Activated CD4-positive, CD25-positive, alpha-beta regulatory T cell treated with anti-CD3 and anti-CD28 coated beads, Interleukin-2, amount 50 U/mL, for 24 hours (primary cell): ENCODE measurements at regions not wholly inside any gene's neighbourhood (a gene's known extent, or its start where the extent isn't known, plus 50 kb on each side); places are given as distances from the start of the nearest gene placed in this dataset.

Source experiments
- ATAC-seq, 2 donors: fragments of 150-1000 bp; cut with Tn5 transposase; one replicate each; pipeline ENCODE4 v1.10.0; 2021; ENCODE audit warnings: mild to moderate bottlenecking in 1 of 2, moderate library complexity in 1 of 2

DNA sequence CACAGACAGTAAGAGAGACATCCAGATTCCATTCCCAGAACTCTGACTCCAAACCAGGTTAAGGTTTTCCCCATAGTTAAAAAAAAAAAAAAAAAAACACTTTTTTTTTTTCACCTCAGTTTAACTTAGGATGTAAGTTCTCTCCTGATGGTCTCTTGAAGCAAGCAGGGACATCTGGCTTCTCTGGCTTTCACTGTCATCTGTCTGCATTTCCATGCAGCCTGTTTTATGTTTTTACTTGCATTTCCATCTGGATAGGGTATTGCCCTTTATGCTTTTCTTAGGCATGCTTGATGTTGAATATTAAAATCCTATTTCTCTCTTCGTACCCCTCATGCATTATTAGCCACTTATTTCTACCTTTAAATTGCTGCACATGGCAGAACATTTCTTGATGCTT is 135.3 kb upstream of the WWC1 start:
- ATAC-seq: no peak

DNA sequence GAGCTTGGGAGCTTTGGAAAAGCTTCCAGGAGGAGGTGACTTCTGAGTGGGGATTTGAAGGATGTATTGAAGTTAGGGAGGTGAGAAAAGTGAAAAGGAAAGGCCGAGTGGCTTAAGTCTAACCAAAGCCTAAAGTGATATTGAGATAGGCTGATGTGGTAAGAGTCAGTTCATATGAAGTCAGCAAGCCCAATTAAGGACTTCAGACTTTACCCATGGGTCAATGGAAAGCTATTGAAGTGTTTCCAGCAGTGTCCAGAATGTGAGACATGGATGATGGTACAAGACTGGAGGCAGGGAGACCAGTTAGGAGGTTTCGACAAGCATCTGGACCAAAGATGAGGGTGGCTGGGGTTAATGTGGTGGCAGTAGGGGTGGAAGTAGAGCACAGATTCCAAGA is 134.3 kb upstream of the WWC1 start:
- ATAC-seq: no peak

DNA sequence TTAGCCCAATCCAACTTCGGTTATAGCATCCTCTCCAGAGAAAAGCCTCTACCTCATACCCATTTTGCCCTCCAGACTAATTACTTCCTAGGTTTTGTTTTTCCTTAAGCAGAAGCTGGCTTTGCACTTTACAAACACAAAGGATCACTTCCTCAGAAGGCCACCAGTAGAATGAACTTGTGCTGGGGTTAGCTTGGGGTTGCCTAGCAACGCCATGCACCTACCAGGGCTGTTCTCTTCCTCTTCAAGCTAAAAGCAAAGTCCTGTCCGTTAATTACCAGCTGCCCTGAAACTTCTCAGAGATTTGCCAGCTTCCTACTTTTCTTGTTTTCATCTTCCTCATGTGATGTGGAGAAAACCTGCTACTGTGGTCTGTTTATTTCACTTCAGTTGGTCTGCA is 132.0 kb upstream of the WWC1 start:
- ATAC-seq: no peak

DNA sequence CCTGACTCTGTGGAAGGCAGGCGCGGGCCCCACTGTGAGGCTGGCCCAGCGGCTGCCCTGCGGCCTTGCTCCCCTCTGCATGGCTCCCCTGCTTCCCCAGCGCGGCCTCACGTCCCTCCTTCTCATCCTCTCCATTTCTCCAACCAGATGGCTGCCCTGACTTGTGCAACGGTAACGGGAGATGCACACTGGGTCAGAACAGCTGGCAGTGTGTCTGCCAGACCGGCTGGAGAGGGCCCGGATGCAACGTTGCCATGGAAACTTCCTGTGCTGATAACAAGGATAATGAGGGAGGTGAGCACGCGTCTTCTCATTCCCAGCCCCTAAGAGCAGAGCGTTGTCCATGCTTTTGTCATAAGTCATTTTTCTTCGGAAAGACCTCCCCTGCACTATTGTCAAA is 129.0 kb upstream of the WWC1 start:
- ATAC-seq: no peak

DNA sequence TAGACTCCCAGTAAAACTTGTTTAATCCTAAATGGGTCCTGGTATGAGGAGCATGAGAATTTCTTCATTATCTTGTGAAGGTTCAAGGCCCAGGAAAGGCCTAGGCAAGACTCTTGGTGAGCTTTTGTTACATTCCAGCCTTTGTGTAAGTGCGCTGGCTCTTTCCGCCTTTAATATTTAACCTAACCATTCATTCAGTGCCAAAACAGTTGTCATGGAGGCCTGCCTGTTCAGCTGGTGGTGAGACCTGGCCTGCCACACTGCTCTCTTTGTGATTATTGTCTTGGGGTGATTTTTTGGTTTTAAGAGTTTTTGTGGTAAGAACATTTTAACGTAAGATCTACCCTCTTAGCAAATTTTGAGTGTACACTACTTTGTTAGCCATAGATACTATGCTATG is 127.5 kb upstream of the WWC1 start:
- ATAC-seq: no peak

DNA sequence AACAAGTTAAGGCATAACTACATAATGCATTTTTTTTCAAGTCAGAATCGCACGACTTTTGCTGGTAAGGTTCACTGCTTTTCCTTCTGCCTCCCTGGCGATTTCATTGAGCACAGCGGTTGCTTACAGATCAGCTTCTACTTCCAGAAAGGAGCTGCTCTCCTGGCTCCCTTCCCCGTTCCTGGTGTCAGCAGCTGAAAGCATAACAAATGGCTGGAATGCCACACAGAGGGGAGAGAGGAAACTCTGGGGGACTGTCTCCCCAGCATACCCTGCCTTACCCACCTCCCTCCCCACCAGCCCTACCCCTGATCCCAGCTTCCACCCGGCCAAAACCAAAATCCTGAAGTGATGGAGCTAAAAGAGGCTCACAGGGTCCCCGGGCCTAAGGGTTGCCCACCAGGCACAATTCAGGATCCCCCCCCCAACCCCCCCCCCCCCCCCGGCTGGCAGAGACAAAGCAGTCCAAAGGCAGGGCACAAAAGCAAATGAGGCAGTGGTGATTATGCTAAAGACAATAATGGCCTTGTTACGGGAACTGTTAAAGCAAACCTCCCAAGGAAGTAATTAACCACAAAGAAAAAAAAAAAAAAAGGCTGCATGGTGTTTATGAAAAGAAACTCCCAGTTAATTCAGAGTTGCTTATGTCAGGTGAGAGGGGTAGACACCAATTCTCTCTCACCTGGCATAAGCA is 126.1 kb upstream of the WWC1 start:
- ATAC-seq: no peak

DNA sequence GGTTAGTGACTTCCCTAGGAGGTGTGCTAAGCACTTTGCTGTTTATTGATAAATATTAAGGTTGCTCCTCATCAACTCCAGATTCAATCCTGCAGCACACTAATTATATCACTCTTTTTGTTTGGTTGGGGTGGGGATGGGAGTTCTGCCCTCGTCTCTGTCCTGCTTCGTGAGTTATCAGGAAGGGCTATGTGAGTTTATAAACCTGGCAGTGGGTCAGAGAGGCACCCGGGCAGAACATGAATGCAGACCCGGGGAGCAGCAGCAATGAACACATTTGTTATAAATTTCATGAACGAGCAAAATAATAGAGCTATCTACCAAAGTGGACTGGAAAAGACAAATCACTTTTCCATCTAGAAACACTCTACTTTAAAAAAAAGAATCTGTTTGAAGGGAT is 125.5 kb upstream of the WWC1 start:
- no peak for ATAC-seq

DNA sequence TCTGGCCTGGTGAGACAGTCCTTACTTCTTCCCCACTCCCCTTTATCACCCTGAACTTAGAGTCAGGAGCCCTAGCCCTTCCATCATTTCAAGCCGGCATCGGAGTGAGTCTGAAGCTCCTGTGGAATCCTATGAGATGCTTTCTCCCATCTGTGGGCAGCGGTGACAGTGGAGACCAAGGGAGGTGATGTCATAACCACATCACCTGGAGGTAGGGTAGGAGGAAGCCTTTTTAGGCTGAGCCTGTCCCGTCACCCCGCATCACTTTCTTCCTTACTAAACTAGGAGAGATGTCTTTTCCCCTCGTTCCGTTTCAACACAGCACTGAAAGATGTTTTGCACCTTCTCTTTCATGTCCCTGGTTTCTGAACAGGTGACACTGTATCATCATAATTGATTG is 124.1 kb upstream of the WWC1 start:
- no peak for ATAC-seq

DNA sequence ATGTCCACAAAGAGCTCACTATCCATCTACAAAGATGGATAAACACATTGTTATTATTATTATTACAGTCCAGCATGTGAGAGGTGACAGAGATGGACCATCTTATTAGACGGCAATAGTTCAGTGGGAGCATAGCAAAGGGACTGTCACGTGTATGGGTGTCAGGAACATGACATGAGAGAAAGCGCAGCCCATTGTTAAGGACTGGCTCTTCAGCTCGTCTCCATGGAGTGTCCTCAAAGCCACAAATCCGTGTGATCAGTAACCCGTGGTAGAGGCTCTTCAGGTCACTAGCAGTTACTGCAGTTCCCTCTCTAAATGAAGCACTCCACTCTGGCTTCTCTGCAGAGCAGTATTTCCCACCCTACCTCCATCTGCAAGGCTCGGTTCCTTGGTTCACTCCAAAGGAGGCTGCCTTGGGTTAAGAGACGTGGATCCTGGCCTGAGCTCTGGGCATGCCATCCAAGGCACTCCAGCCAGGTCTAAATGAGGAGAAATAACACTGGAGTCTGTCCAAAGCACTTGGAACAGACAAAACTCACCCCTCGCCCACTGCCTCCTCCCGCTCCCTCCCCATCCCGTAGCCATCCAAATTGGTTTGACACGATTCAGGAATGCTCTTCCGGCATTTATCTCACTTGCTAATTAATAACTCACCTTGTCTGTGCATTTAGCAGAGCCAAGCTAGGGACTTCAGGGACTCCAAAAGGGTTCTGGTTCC is 122.3 kb upstream of the WWC1 start:
- no peak for ATAC-seq

DNA sequence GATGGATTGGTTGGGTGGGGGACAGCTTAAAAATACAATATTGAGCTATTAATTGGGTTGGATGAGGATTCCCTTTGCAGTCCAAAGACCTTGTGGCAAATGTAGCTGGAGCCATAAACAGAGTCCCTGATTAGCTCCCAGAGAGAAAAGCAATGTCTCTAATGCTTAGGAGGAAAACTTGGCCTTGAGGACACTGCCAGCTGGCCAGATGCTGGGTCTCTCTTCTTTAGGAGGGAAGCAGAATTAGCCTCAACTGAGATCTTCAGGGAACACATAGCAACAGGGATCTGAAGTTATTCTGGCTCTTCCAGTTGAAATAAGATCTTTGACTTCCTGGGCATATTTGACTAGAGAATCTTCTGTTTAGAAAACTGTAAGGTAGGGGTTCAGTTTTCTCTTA is 121.7 kb upstream of the WWC1 start:
- no peak for ATAC-seq

DNA sequence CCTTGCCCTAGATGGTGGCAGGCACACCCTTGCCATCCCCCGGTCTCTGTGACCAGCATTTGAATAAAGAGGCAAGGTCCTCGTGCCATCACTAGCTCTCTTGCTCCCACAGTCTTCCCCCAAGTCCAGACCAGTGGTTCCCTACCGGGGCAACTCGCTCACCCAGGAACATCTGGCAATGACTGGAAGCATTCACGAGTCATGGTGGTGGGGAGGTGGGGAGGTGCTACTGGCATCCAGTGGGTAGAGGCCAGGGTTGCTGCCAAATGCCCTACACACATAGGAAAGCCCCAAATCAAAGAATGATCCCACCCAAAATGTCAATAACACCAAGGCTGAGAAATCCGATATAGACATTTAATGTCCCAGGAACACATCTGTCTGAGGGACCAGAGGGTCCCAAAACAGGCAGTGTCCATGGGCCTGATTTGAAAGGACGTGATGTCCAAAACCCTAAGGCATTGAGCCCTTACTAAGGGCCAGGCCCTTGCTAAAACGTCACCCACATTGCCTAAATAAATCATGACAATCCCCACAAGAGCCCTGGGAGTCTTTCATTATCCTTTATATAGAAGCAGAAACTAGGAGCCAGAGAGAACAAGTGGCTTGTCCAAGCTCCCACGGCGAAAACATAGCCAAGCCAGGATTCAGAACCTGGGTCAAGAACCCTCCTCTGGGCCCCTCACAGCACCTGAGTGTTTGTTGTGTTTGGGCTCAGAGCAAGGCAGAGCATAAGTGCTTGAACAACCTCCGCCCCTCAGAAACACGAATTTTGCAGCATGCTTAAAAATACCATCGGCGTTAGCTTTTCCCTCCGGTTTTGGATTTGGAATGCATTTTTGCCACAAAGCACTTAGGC is 119.3 kb upstream of the WWC1 start:
- no peak for ATAC-seq

DNA sequence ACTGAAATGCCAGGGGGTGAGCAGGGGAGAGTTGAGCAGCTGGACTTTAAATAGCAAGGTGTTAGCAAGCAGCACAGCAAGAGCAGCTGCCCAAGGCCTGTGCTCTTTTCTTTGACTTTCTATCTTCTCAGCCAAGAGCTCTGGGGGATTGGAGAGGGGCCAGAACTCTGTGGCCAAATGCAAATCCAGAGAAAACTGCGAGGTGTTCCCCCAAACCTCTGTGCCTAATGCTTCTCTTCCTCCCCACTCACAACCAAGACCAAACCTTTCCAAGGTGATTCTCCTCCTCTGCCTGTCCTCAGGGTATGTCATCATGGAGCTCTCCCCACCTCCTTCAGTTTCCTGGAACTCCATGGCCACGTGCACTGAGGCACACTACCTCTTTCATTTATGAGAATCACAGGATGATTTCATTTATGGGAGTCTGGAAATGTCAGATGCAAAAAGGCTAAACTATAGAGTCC is 118.7 kb upstream of the WWC1 start:
- no peak for ATAC-seq

DNA sequence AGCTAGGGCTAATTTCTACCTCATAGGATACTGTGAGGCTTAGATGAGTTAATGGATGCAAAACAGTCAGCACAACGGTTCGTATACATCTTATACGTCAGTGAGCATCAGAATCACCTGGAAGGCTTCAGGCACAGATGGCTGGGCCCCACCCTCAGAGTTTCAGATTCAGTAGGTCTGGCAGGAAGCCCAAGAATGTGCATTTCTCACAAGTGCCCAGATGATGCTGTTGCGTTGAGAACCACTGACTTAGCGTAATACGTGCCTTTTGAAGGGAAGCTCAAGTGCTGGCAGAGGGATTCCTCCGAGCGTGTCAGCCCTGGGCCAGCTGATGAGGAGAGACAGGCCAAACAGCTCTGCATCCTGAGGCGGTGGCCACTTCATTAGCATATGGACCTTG is 117.1 kb upstream of the WWC1 start:
- ATAC-seq: no peak

DNA sequence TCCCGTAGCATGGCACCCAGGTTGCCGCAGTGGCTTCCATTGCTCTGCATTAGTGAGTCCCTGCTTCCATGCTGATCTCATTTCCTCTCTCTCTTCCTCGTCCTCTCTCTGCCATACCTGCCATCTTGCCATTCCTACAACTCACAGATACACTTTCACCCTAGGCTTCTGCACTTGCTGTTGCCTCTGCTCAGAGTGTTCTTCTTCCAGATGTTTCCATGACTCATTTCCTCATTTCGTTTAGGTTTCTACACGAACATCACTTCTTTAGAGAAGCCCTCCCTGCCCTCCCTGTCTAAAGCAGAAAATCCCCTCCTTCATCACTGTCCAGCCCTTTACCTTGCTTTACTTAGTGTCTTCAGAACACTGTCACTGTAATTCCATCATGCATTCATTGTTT is 115.2 kb upstream of the WWC1 start:
- ATAC-seq: no peak

DNA sequence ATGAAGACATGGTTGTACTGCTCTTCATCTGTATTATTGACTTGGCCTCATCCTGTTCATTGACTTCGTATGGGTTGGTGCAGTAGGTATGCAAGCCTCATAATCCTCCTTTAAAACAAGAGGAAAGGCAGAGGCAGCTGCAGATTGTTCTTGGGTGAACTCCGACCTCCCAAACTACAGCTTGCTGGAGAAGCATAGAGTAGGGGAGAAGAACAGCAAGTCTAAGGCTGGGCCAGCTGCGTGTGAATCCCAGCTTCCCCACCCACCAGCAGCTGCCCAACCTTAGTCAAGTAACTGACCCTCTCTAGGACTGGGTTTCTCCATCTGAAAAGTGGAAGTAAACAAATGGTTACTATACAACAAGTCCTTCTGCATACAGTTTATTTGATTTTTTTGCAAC is 114.5 kb upstream of the WWC1 start:
- ATAC-seq: no peak

DNA sequence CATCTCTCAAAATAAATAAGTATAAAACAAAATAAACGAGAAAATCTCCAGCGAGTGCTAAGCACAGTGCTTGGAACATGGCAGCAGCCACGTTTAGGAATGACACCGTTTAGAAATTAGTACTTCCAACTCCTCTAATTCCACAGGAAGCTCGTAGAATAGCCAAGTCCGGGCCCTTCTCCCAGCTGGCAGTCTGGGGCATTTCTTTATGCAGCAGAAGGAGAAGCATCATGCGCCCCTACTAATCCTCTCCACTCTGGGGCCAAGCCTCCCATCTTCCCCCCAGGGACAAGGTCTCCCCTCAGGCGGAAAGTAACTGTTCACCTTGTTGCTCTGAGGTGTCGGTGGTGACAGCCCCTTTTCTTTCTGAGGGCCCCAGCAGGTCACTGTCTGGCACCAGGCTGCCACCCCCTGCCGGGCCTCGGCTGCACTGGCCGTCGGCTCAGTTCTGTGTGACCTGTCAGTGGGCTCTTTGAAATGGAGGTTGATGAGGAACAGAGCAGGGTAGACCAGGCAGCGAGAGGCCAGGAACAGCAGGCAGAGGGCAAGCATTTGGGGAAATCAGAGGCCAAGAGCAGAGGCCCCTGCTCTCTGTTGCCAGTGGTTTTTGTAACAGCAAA is 113.5 kb upstream of the WWC1 start:
- no peak for ATAC-seq

DNA sequence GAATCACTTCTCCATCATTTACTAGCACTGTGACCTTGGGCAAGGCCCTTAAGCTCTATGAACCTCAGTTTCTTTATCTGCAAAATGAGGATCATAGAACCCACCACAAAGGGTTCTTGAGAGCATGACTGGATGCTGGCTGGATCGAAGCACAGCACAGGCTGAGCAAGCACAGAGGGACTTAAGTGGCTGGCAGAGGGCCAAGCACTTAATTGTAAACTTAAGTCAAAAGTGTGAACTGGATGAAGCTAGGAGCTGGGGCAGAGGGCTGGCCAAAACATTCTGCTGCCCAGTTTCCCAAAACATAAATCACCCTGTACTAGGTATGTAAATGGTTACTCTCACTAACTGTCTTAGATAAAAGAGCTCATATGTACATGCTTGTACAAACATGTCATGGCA is 112.3 kb upstream of the WWC1 start:
- ATAC-seq: no peak

DNA sequence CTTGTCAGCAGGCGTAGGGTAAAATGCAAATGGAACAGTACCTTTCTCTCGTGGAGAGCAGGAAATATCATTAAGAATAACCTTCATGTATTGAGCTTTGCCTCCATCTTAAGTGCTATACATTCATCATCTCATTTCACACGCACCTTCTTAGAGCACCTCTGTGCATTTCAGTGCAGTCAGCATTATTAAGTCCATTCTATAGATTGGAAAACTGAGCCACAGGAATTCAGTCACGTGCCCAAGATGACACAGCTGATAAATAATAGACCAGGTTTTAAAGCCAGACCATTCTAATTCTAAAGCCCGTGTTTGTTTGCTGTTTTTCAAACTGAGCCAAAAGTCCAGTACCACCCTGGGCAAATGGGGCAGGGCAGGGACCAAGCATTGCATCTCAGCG is 109.2 kb upstream of the WWC1 start:
- no peak for ATAC-seq

DNA sequence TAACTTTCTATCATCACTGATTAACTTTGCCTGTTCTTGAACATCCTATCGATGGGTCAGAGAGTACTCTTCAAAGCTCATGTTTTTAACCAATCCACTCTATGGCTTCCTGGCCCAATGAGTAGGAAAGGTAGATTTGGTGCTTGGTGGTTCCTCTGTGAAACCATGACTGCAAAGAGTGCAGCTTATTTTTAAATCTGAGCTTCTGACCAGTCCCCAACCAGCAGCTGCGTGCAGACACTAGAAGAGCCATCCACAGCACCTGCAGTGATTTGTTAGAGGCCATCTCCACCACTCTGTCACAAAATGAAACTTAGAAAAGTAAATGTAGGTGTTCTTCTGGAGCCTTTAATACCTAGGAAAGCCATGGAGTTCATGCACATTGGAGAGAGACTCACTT is 107.3 kb upstream of the WWC1 start:
- ATAC-seq: no peak

DNA sequence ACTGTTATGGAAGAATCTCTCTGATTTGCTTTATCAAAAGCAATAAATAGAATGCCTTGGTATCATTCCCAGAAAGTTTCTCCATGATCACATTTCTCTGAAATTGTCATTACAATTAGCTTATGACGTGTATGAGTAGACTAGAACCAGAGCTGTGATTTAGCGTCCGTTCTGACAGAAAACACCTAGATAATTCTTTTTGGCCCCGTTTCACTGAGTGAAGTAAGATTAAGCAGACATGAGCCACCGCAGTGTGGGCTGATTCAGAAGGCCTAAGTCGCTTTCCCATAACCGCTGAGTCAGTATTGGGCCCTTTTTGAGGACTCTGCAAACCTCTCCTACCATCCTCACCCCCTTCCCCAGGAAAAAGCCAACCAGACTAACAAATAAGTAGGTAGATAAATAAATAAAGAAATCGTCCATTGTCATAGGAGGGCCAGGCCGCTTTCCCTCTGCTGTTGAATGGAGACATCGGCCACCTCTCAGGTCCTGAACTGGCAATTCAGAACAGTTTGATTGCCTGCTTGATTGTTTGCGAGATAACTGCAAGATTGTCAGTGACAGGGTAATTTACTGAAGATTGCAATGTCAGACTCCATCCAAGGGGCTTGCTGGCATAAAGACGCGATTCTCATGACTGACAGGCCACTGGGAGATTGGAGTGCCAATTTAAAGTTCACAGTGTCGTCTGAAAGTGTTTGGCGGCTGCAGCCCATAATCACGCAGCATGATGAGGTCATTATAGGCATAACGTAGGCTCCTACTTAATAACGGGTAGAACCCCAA is 105.0 kb upstream of the WWC1 start:
- no peak for ATAC-seq

DNA sequence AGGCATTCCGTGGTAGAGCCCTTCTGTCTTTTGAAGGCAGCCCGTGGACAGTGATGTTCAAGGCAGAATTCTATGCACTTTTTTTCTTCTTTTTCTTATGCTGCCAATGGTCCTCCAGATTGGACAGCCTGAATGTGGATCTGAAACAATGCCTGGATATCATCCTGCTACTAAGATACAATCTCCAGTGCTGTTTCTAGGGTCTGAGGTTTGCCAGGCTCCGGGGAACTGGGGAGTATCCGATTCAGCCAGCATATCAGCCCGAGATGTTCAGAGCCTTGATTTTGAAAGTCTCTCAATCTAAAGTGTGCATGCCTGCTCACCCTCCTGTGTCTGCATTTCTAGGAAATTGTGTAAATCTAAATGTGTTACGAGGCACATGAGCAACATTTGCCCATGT is 103.8 kb upstream of the WWC1 start:
- no peak for ATAC-seq

DNA sequence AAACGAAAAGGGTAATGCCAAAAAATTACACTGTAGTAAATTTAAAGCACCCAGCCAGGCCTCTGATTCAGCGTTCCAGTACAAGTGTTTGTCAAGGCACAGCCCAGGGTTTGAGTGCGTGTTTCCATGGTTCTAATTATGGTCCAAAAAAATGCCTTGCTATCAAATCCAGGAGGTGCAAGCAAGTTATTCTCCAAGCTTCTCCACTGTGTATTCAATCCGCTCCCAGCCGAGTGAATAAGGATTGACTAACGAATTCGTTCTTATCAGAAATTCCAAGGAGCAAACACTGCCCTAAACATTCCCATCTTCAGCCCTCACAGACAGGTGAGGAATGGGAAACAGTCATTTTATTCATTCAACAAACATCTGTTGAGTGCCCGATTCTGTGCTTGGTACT is 103.3 kb upstream of the WWC1 start:
- no peak for ATAC-seq

DNA sequence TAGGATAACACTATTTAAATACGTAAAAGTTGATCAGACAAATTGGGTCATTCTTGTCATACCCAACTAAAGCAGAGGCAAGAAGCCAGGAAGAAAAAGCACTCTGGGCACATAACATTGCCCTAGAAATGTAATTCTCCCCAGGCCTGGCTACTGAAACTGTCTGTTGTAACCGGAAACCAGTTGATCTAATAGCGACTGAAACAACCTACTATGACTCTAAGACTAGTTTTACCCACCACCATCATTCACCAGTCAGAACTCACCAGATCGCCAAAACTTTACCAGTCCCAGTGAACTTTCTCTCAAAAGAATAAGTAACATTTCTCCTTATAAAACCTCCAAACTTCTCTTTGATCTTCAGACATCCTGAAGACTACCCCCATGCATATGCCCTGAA is 99.3 kb upstream of the WWC1 start:
- ATAC-seq: no peak
